ENCODE measurements at regions not wholly inside any gene's neighbourhood (a gene's known extent, or its start where the extent isn't known, plus 50 kb on each side); places are given as distances from the start of the nearest gene placed in this dataset.

DNA sequence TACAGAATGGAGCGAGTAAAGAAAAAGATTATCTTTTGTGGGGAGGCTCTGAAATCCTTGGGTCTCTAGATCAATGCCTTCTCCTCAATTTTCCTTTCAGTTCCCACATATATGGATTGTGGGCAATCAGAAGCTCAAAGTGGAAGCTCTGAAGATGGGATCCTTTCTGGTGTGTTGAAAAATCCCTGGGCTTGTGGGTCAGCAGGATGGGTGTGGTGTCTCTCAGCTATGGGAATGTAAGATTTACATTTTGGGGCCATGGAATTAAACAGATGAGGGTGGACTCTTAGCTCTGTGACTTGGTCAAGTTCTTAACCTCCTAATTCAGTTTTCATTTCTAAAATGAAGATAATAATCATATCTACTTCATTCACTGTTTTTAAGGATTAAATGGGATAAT lies 231.9 kb upstream of the CA10 start:
- no peak for DNase-seq (ENCODE audit: low spot score)

DNA sequence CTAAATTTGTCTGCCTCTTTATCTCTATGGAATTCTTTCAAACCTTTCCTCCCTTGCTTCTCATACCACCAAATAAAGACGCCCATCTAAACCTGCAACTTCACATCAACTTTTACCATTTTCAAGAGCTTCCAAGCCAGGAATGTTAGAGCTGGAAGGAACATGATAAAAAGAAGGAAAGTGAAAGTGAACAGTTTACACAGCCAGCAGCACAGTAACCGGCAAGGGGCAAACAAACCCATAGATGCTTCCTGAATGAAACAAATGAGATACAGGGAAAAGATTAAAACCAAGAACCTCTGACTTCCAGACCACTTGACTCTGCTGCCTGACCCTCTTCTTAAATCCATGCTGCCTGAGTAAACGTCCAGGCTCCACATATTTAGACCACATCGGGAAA lies 231.1 kb upstream of the CA10 start:
- DNase-seq (ENCODE audit: low spot score): no peak

DNA sequence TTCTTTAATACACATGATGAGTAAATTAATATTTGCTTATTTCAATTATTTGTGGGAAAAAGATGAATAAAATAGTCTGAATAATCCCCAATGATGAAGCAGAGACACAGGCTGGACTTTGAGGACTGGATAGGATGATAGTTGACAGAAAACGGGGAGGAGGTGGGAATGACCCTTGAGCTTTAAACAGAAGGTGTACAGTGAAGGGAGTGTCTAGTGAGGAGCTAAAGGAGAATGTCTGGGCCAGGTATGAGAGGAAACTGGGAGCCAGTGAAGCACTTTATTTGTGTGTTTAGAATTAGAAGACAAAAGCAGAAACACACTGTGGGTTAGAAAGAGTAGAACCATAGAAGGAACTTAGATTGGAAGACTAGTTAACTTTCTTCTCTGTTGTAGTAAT lies 230.4 kb upstream of the CA10 start:
- no peak for DNase-seq (ENCODE audit: low spot score)

DNA sequence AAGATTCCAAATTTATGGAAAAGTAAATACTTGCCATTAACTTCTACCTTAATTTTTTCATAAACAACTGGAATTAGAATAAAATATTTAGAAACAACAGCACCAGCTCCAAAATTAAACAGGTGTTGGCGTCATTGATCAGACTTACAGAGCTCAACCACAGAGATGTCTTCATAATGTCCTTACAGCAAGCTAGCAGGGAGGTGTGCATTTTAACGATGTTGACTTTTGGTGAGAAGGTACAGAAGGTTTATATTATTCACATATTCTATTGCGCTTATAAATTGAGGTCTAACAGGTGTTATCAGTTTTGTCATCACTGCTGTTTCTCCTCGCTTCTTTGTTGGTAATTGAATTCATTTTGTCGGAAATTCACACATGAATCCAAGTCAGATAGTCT lies 226.2 kb upstream of the CA10 start:
- no peak for DNase-seq (ENCODE audit: low spot score)

DNA sequence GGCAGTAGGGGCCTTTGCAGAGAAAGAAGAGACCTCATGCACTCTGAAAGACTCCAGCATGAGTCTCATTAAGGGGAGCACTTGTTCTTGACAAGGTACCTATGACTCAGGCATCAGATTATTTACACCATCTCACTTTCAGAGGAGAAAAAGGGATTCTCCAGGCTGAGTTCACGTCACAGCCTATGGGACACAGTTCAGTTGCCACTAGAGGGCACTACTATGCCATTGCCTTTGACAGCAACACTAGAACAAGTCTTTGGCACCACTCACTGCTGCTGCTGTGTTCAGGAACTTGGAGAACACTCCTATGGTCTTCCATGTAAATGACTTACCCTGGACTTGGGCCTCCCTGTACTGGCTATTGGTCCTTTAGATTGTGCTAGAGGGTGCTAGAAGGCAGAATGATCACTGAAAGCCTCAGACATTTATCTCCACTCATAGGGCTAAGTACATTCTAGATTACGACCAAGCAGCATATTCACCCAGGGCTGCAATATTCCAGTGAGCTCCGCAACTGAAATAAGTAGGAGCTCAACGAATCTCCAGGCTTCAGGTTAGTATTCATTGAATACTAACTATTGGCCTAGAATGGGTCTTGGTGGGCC lies 225.1 kb upstream of the CA10 start:
- peak; percentile 56 for DNase-seq (ENCODE audit: low spot score)

DNA sequence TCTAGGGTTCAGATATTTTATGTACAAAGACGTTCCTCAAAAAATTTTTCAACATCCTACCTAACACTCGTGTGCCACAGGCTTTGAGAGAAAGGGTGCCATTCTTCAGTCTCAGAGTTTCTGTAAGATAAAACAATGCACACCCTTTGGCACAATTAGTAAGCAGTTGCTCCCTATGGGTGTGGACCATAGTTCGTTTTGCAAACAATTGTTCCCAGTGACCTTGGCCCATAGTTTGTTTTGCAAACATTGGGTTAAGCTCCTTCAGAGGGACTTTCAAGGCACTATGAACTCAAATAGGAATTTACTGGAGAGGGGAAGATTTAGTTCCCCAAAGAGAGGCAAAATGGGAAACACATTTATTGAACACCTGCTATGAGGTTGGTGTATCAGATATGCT lies 220.3 kb upstream of the CA10 start:
- no peak for DNase-seq (ENCODE audit: low spot score)

DNA sequence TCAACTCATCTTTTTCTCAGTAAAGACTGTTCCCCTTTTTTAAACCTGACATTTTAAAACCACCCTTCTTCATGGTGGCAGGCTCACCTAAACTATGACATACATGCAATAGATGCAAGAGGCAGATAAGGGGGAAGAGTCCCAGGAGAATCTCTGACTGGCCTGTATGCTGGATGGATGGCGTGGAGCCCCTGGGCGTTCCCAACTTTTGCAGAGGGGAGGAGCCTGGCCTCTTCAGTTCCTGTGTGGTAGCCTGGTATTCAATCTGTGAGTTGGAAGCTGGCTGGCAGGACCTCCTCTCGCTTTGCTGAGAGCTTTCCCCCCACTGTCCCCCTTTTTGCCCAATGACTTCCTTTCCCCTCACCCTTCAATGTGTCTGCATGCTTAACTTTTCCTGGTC lies 217.6 kb upstream of the CA10 start:
- peak; percentile 14 for DNase-seq (ENCODE audit: low spot score)

DNA sequence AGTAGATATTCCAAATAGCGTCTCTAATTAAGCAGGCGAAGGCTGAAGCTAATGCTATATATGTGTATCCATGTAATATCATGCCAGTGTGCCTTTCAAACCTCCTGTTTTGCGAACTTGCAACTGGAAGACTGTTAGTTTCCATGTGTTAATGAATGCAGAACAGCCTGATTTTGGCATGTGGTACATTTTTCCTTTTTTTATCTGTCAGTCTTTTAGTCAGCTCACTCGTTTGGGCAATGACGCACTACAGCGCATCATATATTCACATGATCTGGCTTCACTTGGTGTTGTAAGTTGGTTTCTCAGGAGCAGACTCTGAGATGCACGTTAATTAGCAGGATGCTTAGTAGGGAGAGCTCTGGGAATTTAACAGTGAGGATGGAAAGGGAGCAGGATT lies 210.4 kb upstream of the CA10 start:
- DNase-seq (ENCODE audit: low spot score): no peak

DNA sequence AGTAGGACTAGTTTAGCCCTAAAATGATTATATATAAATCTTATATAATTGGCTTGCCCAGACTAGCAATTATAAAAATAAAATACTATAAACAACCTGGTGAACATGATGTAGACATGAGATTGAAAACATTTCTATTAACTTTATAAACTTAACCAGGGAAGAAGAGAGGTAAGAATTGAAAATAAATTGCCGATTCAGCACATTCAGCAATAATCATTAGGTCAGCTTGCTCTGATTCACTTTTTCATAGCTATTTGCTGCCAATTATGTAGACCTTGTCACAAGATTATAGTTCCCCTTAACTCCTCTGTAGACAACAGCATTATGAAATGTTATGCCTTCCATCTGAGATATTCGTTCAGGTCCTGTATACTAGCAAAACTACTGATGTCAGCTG lies 199.3 kb upstream of the CA10 start:
- no peak for DNase-seq (ENCODE audit: low spot score)

DNA sequence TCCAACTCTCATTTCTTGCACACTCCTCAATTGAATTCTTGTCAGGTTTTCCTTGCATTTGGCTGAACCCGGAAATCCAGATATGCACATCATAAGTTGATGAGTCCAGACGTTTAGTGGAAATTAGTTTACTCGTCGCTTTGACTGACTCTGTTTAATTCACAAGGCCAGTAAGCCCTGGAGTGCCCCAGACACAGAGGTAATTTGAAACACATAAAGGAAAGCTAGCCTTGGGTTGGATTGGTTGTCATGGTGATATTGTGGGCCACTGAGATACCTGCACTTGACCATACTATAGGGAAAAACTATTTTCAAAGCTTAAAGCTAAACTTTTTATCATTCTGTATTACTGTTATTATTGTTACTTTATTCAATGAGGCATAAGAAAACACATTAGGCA lies 178.3 kb upstream of the CA10 start:
- no peak for DNase-seq (ENCODE audit: low spot score)

DNA sequence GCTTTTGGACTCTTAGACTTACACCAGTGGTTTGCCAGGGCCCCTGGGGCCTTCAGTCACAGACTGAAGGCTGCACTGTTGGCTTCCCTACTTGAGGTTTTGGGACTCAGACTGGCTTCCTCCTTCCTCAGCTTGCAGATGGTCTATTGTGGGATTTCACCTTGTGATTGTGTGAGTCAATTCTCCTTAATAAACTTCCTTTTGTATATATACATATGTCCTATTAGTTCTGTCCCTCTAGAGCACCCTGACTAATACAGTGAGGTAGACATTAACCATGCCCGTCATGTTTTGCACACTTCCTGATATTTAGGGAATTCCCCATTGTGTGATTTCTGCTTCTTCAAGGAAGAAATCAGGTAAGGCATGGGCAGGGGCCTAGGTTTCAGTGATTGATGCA lies 147.8 kb upstream of the CA10 start:
- no peak for DNase-seq (ENCODE audit: low spot score)

DNA sequence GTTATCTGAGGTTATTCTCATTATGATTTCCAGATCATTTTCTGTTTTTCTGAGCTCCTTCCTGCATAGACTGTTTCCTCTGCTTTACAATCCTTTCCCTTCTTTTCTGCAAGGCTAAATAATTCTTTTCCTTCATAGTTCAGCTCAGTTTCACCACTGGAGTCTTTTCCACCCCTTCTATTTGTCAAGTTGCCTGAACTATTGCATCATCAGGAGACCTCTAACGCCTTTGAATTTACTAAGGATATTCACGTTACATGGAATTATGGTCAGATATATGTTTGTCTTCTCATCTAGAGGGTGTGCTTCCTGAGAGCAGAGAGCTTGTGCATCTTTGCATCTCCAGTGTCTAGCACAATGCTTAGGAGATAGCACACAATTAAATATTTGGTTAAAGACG lies 140.4 kb upstream of the CA10 start:
- DNase-seq (ENCODE audit: low spot score): no peak

DNA sequence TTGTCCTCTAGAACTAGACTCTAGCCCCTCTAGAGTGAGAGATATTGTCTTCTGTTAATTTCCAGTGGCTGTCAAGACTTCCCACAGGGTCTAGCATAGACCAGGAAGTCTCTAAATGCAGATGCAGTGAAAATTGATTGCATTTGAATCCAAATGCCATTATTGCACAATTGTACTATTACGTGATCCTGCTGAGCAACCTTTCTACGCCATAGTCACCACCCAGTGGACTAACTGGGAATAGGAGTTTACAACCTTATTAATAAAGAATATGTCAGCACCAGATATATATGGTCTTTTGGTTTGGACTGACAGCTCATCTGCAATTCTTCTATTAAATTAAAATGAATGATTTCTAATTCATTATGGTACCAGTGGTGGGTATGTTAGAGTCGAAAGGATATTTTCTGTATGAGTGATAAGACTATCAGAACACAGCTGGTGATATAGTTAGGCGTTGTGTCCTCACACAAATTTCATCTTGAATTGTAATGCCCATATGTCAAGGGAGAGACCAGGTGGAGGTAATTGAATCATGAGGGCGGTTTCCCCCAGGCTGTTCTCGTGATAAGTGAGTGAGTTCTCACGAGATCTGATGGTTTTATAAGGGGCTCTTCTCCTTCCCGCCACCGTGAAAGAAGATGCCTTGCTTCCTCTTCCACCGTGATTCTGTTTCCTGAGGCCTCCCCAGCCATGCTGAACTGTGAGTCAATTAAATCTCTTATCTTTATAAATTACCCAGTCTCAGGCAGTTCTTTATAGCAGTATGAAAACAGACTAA lies 138.9 kb upstream of the CA10 start:
- no peak for DNase-seq (ENCODE audit: low spot score)

DNA sequence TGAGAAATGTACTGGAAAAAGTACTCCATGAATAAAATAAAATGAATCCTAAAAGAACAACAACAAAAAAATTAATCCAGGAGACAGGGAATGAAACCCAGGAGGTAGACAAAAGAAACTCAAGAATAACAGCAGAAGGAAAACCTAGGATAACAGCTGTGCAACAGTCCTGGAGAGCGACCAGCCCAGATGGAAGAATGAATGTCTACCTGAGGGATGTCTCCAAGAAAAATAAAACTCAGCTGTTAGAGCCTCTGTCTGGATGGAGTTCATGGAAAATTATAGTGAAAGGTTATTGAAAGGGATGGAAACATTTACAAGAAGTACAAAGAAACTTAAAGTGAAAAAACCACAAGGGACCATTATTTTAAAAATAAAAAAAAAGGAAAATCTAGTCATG lies 135.8 kb upstream of the CA10 start:
- DNase-seq (ENCODE audit: low spot score): no peak

DNA sequence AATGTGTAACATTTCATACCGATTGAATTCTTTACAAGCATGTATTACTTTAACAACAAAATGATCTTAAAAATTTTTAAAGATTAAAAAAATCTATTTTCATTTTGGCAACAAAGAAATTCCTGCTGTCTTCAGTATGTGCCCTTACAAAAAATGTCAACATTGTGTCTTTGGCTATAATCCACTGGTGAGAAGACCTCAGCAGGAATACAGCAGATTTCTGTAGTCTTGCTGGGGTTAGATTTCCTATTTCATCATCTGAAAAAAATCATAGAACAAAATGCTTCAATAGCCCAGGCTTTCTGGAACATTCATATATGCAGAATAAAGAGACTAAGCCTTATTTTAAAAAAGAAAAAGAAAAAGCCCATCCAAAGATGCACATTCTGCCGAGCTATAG lies 129.1 kb upstream of the CA10 start:
- no peak for DNase-seq (ENCODE audit: low spot score)

DNA sequence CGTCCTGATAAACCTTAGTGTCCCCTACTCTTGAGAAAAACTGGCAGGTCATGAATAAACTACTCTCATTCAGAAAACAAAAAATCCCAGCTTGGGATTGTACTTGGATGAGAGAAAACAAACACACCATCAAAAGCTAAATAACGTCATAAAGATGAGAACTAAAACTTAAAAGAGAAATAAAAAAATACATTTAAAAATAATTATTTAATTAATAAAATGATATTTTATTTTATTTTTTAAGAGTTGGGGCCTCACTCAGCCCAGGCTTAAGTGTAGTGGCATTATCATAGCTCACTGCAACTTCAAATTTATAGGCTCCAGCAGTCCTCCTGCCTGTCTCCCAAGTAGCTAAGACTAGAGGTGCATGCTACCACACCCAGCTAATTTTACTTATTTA lies 125.4 kb upstream of the CA10 start:
- DNase-seq (ENCODE audit: low spot score): no peak

DNA sequence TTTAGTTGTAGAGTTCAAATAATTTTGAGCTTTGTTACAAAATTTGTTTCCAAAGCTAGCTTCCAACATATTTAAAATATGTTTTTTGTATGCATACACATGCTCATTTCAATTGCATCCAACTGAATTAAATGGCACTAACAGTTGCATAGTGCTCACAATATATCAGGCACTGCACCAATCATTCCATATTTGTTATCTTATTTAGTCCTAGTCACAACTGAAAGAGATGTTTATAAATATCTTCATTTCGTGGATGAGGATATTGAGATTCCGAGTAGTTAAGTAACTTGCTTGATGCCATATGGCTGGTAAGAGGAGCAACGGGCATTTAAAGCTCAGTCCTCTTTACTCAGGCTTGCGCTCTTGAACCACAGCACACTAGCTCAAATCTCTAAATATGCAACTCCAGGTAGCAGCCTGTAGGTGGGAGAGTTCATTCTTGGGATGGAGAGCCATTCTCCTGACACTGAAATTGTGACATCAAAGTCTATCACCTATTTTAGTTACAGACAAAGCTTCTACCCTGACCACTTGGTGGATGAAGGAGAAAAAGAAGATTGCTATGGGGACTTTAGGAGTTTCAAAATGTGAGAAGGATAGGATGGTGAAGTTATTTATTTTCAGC lies 118.0 kb upstream of the CA10 start:
- DNase-seq (ENCODE audit: low spot score): peak; percentile 20

DNA sequence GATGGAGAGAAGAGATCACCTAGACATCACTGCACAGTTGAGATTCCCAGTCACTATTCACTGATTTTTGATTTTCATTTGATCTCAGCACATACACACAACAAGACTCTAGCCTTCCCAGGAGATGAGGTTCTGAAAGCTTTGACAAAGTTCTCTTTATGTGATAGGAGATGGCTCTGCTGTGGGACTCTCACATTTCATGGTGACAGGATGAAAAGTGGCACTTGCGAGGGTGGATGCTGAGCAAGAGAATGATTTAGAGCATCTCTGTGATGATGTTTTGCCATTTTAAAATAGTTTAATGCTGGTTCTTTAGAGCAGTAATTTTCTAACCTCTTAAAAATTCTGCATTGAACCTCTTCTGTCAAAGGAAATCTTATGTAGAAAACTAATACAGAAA lies 113.3 kb upstream of the CA10 start:
- no peak for DNase-seq (ENCODE audit: low spot score)

DNA sequence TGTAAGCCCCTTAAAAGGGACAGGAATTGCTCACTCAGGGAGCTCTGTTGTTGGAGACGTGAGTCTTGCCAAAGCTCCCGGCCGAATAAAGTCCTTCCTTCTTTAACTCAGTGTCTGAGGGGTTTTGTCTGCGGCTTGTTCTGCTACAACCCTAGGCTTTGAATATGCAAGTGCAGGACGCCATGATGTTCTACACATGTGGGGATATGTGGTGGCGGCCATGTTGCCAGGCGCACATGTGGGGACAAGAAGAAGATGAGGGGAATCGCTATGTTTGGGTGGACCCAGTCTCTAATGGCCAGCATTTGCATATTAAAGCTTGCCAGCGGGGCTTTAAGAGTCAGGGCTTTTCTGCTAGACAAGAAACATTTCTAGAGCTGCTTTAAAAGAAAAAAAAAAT lies 96.8 kb upstream of the CA10 start:
- DNase-seq (ENCODE audit: low spot score): no peak

DNA sequence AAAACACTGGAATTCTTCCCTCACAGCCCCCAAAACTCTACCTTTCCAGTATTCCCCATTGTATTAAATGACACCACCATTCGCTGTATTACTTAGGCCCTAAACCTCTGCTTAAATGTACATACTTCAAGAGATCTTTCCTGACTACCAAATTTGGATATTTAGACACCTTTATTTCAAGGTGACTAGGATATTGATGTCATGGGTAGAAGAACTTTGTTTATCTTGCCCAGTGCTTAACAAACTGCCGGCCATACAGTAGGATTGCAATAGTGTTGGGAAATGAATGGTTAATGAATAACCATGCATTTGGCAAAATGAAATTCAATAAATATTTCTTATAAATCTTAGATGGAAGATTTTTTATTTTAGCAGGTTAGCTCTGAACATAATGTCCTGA lies 86.2 kb upstream of the CA10 start:
- no peak for DNase-seq (ENCODE audit: low spot score)

DNA sequence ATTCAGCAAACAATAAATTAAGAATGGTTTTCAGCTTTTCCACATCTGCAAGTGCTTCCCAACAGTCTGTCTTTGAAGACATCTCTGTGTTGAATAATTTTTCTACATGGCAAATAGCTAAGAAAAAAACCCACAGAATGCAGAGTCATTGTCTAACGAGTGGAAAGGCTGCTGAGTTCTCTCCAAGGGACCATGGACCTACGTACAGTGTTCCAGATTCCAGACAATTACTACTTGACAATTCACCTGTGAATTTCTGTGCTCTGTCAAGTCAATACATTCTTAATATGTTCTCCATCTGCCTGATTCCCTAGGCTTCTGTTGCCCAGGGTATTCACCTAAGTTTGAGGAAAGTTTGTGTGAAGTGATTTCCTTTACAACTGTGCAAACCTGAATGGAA lies 83.8 kb upstream of the CA10 start:
- DNase-seq (ENCODE audit: low spot score): no peak

DNA sequence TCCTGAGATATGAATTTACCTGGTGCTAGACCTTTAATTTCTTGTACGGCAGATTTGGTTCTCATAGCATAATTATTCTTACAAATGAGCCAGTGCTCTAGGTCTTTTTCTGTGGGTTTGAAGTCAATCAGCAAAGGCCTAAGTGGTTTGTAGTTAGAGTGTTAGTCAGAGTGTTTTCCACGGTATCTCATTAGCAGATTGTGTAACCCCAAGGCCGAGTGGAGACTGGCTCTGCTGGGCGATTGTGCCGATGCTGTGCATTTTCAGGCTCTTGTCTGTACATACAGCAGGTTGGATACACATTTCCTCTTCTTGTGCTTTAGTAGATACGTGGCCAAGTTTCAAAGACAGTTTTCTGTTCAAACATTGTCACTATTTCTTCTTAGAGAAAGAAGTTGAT lies 78.6 kb upstream of the CA10 start:
- no peak for DNase-seq (ENCODE audit: low spot score)

DNA sequence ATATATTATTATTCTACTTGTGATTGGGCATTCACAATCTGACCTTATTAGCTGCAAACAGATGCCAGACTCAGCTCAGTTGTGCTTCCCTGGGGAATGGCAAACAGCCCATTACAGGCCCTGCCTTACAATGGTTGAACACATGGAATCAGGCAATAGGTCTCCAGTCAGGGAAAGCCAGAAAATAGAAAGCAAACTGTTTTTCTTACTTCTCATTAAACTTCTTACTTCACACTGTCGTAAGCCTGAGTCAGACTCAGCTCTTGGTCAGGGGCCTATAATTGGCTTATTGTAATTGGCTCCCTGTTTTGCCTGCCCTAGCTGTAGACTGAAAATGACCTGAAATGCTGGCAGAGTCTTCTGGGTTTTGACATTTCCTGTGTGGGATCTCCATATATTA lies 77.0 kb upstream of the CA10 start:
- DNase-seq (ENCODE audit: low spot score): no peak

DNA sequence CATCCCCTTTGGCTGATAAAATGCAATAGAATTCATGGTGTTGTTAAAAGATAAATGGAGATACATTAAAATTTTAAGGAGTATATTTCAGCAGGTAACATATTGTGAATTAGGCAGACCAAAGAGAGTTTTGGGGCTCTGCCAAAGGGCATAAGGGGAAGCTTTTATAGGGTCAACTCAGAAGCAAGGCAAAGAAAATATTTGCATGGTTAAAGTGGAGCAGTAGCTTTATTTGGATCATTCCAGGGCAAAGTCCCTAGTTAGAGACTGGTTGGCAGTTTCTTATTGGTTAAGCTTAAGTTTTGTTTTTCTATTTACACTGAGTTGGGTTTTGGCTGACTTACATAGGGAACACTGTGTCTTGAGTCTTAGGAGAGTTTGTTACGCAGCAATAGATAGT lies 75.1 kb upstream of the CA10 start:
- DNase-seq (ENCODE audit: low spot score): no peak

Data from iPS-NIHi11 (cell line).